ENCODE measurements at regions not wholly inside any gene's neighbourhood (a gene's known extent, or its start where the extent isn't known, plus 50 kb on each side); places are given as distances from the start of the nearest gene placed in this dataset.

DNA sequence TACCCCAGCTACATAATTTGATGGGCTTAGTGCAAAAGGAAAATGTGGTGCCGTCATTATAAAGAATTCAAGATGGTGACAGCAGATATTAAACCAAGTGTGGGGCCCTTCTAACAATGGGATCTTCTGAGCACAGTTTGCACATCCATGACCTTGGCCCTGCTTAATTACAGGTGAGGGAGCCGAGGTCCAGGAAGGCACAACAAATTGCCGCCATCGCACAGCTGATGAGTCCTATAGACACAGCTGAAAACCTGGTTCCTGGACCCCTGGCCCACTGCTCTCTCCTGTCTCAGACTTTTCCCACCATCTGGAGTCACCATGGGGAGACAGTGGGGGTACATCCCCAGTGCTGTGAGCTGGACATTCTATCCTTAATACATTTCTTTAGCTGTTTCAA, 95.8 kb upstream of the MAP4K3 start:
- Mint-ChIP-seq H3K4me3 (no peak overlapping the region), H3K9me3 (no peaks in the 10 kb centered on the region), H3K4me1 (ENCODE audit: low read depth in 2 of 2) (no peaks in the 10 kb centered on the region), H3K27me3 (peaks cover 13 to 27% of the 10 kb centered on the region in 2 donors), H3K36me3 (ENCODE audit: insufficient read depth) (no peaks in the 10 kb centered on the region), H3K27ac (no peak overlapping the region)
- no peak for DNase-seq
- ATAC-seq (replicated peaks), result no peak

DNA sequence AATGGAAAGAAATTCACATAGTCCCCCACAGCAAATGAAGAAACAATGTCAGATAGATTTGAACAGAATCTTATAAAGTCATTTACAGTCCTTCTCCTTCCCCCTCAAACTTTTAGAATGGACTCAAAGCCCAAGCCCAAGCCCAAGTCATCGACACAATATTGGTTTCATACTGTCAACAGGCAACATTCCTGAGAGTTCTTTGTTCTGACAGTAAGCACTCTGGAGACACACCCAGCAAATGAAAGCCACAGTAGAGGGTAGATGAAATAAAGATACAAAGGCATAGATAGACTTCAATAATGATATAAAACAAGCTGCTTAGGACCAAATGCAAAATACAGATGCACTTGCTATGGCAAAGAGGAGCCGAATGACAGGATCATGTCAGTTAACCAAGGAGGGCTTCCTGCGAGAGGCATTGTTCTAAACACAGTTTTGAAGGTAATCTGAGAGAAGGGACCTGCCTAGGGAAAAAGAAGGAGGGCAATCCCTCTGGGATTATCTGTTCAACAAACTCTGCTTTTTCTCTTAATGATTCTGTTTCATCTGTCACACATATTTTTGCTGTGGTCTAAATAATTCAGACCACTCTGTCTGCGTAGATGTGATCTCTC, 97.1 kb upstream of the MAP4K3 start:
- ATAC-seq (replicated peaks) (no peak), DNase-seq (no peak)
- H3K4me1 Mint-ChIP-seq (ENCODE audit: low read depth in 2 of 2), result no peaks in the 10 kb centered on the region
- no peak overlapping the region for H3K4me3 Mint-ChIP-seq
- peaks cover 13 to 27% of the 10 kb centered on the region in 2 donors for H3K27me3 Mint-ChIP-seq
- H3K36me3 Mint-ChIP-seq (ENCODE audit: insufficient read depth), result no peaks in the 10 kb centered on the region
- no peaks in the 10 kb centered on the region for H3K9me3 Mint-ChIP-seq
- H3K27ac Mint-ChIP-seq, result no peak overlapping the region

DNA sequence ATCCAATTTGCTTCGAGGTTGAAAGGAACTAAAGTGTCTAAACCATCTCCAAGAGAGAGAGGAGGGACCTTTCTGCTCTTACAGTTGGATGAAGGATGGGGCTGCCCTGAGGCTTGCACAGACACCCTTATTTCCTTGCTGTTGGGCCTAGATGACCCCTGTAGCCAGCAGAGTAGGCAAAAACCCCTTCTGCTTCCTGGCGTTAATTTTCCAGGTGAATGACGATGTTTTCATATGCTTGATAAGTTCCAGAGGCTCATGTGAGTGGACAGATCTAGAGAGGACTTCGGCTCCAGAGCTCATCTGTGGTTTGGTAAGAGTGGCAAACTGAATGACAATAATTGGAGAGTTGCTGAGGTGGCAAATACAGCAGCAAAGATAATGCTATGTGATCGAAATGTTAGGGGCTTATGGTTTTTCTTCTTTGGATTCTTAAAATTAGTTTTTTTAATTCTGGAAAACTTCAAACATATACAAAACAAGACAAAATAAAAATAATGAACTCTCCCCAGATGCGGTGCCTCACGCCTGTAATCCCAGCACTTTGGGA, 98.6 kb upstream of the MAP4K3 start:
- Mint-ChIP-seq H3K36me3 (ENCODE audit: insufficient read depth) (no peaks in the 10 kb centered on the region), H3K4me3 (no peak overlapping the region), H3K4me1 (ENCODE audit: low read depth in 2 of 2) (no peaks in the 10 kb centered on the region), H3K9me3 (no peaks in the 10 kb centered on the region), H3K27me3 (peaks cover 13 to 27% of the 10 kb centered on the region in 2 donors), H3K27ac (no peak overlapping the region)
- DNase-seq (no peak), ATAC-seq (replicated peaks) (no peak)

DNA sequence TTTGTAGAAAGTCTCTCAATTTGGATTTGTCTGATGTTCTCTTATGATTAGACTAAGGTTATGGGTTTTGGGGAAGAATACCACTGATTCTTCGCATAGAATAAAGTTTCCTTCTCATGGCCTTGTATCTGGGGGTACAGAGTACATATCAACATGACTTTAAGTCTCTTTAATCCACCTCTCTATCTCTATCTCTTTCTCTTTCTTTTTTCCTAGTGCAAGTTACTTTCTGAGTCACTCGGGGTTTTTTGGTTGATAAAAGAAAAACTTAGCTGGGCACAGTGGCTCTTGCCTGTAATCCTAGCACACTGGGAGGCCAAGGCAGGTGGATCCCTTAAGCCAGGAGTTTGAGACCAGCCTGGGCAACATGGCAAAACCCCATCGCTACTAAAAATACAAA, 100.1 kb upstream of the MAP4K3 start:
- Mint-ChIP-seq H3K27me3 (peaks cover 21 to 34% of the 10 kb centered on the region in 2 donors), H3K4me1 (ENCODE audit: low read depth in 2 of 2) (no peaks in the 10 kb centered on the region), H3K4me3 (no peak overlapping the region), H3K36me3 (ENCODE audit: insufficient read depth) (no peaks in the 10 kb centered on the region), H3K27ac (no peak overlapping the region), H3K9me3 (no peaks in the 10 kb centered on the region)
- no peak for DNase-seq
- ATAC-seq (replicated peaks), result no peak

DNA sequence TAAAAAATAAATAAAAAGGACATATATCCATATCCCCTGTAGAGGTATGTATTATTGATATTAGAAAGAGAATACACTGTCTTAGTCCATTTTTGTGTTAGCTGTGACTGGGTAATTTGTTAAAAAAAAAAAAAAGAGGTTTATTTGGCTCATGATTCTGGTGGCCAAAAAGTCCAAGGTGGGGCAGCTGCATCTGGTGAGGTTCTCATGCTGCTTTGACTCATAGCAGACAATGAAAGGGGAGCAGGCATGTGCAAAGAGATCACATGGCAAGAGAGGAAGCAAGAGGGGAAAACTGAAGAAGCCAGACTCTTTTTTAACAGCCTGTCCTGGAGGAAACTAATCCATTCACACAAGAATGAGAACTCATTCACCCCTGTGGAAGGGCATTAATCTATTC, 101.6 kb upstream of the MAP4K3 start:
- no peak for ATAC-seq (replicated peaks)
- DNase-seq, result no peak
- Mint-ChIP-seq H3K27ac (no peak overlapping the region), H3K4me3 (no peak overlapping the region), H3K4me1 (ENCODE audit: low read depth in 2 of 2) (no peaks in the 10 kb centered on the region), H3K36me3 (ENCODE audit: insufficient read depth) (no peaks in the 10 kb centered on the region), H3K9me3 (no peaks in the 10 kb centered on the region), H3K27me3 (peaks cover 23 to 30% of the 10 kb centered on the region in 2 donors)

DNA sequence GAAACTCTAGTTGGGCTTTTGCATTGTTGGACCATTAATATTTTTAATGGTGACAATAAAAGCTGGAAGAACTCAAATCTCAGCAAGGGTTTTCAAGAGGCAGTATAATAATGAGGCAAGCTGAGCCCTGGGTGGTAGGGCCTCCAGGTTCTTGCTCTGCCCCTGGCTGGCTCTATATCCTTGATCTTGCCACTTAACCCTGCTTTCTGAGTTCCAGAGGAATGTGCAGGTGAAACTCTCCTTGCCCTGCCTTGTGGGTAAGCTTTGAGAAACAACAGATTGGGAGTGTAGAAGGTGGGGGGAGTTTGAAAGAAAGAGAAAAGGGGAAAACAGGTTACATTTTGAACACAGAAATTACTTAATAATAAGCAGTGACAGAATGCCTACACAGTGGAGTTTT, 103.3 kb upstream of the MAP4K3 start:
- DNase-seq (no peak), ATAC-seq (replicated peaks) (no peak)
- Mint-ChIP-seq H3K4me3 (no peak overlapping the region), H3K4me1 (ENCODE audit: low read depth in 2 of 2) (no peaks in the 10 kb centered on the region), H3K27ac (no peak overlapping the region), H3K9me3 (no peaks in the 10 kb centered on the region), H3K27me3 (peaks cover 11 to 22% of the 10 kb centered on the region in 2 donors), H3K36me3 (ENCODE audit: insufficient read depth) (no peaks in the 10 kb centered on the region)

DNA sequence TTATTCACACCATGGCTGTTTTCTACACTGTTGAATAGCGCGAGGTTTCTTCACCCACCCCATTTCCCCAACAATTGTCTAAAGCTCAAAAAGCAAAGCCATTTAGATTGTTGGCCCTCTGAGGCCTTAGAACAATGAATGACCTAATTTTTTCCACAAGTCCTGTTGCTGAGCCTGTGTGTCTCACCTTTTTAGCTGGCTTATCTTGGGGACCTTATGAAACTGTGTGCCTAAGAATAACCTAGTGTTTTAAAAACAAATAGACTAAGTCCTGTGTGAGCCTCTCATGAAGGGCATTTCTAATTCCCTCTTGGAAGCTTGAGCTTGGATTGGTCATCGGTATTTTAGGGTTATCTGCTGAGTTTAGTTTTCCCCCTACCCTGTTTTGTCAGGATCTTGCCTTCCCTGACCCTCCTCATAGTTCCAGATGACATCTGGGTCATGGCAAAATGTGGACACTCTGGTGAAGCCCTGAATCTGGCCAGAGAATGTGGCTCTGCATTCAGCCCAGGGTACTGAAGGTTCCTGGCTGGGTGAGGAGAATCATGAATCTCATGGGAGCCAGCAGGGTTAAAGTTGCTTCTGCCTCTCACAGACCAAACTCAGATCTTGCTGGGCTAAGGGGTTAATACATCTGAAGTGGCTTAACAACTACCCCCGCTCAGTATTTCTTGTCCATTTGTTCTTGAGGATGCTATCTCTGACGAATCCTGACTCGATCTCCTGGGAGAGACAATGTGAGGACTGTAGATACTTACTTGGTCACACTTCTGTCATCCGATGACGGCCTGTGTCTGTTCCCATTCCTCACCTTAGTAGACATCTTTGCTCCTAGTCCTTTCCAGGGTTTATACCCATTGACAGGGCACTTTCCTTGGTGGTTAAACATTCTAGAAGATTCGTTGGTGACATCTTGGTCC, 104.2 kb upstream of the MAP4K3 start:
- ATAC-seq (replicated peaks) (no peak), DNase-seq (no peak)
- Mint-ChIP-seq H3K4me3 (no peak overlapping the region), H3K27ac (no peak overlapping the region), H3K4me1 (ENCODE audit: low read depth in 2 of 2) (no peaks in the 10 kb centered on the region), H3K27me3 (peaks cover 11 to 17% of the 10 kb centered on the region in 2 donors), H3K36me3 (ENCODE audit: insufficient read depth) (no peaks in the 10 kb centered on the region), H3K9me3 (no peaks in the 10 kb centered on the region)

DNA sequence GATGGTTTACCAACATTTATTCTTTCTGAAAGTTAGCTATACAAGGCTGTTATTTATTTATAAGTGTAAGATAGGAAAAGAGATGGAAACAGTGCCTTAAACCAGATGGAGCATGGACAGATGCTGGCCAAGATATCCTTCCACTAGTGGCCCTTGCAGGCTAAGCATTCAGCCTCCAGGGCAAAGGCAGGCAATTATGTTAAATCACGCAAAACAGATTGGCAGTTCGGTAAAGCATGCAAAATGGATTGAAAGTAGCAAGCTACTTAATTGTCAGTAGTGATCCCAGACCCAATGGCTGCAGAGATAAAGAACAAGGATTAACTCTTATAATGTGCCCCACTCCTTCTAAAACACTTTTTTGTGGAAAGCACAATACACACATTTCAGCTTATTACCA, 105.4 kb upstream of the MAP4K3 start:
- ATAC-seq (replicated peaks), result no peak
- Mint-ChIP-seq H3K4me1 (ENCODE audit: low read depth in 2 of 2) (no peaks in the 10 kb centered on the region), H3K9me3 (no peaks in the 10 kb centered on the region), H3K4me3 (no peak overlapping the region), H3K36me3 (ENCODE audit: insufficient read depth) (no peaks in the 10 kb centered on the region), H3K27me3 (peaks cover 11 to 17% of the 10 kb centered on the region in 2 donors), H3K27ac (no peak overlapping the region)
- DNase-seq, result no peak

DNA sequence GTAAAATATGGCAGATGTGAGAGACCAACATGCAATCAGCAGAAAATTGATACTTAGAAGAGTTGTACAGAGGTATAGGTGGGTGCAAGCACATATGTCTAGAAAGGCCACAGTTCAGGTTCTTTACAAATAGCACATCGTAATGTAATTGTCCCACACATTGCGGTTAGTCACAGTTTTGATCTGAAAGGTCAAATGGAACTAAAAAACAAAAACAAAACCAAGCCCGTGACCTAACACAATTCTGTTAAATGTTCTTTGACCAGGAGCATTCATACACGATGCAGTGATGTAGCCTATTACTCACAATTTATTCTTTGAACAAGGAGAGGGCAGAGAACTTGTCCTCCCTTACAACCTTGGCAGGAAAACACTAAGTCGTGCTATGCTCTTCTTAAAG, 108.9 kb upstream of the MAP4K3 start:
- peaks cover 17 to 18% of the 10 kb centered on the region in 2 donors for H3K27me3 Mint-ChIP-seq
- no peaks in the 10 kb centered on the region for H3K9me3 Mint-ChIP-seq
- no peaks in the 10 kb centered on the region for H3K36me3 Mint-ChIP-seq (ENCODE audit: insufficient read depth)
- H3K4me3 Mint-ChIP-seq, result no peak overlapping the region
- no peak for DNase-seq
- no peak for ATAC-seq (replicated peaks)
- H3K4me1 Mint-ChIP-seq (ENCODE audit: low read depth in 2 of 2), result no peaks in the 10 kb centered on the region
- H3K27ac Mint-ChIP-seq, result no peak overlapping the region

DNA sequence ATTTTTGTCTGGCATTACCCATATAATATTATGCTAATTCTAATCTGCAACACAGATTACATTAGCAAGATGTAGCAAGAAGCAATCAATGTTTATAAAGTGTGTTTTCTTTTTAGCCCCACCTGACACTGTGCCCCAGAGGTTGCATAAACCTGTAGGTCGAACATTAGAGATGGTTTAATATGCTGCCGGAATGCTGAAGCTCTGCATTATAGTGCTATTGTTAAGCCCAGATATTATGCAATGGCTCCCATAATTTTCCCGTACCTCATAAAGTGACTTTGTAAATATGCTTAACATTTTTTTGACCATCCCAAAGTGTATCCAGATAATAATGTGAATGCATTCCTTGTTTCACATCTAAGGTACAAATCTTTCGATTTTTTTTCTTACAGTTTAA, 109.3 kb upstream of the MAP4K3 start:
- Mint-ChIP-seq H3K4me1 (ENCODE audit: low read depth in 2 of 2) (no peaks in the 10 kb centered on the region), H3K9me3 (no peaks in the 10 kb centered on the region), H3K36me3 (ENCODE audit: insufficient read depth) (no peaks in the 10 kb centered on the region), H3K27ac (no peak overlapping the region), H3K27me3 (peaks cover 17 to 18% of the 10 kb centered on the region in 2 donors), H3K4me3 (no peak overlapping the region)
- ATAC-seq (replicated peaks) (no peak), DNase-seq (no peak)

DNA sequence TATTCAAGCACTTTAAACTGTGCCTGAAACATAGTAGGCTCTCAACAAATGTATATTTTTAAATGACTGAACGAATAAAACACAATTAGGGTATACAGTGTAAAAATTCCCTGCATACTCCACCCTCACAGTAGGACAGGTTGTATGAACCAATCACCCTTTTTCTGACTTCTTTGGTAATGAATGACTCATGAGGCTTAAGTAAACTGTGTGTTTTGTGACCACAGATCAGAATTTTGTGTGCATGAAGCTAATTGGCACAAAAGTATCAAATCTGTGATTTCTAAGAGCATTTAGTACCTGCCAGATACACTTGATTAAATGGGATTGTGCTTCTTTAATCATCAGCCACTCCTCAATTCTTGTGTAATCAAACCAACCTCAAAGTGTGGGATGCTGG, 109.9 kb upstream of the MAP4K3 start:
- ATAC-seq (replicated peaks), result no peak

DNA sequence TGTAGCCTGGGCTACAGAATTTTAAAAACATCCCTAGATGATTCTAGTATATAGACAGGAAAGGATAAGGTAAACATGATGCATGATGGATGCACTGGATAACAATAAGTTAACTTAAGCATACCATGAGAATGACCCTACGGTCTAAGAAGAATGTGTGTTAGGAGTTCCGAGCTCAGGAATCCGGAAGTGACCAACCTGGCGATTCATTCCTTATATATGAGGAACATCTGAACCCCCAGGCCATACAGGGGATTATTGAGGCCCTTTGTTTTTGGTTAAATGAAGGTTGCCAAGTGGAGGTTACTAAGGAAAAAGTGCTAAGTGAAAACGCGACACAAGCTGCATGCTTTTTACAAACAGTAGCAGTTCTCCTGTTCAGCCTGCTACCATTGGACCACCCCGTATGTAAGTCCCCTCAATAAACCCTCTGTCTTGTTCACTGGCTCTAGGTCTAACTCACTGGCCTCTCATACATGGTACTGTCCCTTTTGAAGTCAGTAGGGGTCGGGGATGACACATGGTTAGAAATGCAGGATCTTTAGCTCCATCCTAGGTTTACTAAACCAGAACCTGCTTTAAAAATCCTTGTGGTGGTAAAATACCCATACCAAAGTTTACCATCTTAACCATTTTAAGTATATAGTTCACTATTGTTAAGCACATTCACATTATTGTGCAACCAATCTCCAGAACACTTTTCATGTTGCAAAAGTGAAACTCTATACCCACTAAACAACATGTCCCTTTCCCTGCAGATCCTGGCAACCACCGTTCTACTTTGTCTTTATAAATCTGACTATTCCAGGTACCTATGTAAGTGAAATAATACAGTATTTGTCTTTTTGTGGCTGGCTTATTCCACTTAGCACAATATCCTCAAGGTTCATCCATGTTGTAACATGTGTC, 111.0 kb upstream of the MAP4K3 start:
- H3K9me3 Mint-ChIP-seq, result no peaks in the 10 kb centered on the region
- H3K4me1 Mint-ChIP-seq (ENCODE audit: low read depth in 2 of 2), result no peaks in the 10 kb centered on the region
- no peak overlapping the region for H3K4me3 Mint-ChIP-seq
- H3K36me3 Mint-ChIP-seq (ENCODE audit: insufficient read depth), result no peaks in the 10 kb centered on the region
- H3K27ac Mint-ChIP-seq, result no peak overlapping the region
- ATAC-seq (replicated peaks), result no peak
- no peak for DNase-seq
- peaks cover 7 to 8% of the 10 kb centered on the region in 2 donors for H3K27me3 Mint-ChIP-seq

More for the DNA sequence above, 109.9 kb upstream of the MAP4K3 start:
- no peak overlapping the region for H3K27ac Mint-ChIP-seq
- peaks cover 12 to 13% of the 10 kb centered on the region in 2 donors for H3K27me3 Mint-ChIP-seq
- no peaks in the 10 kb centered on the region for H3K36me3 Mint-ChIP-seq (ENCODE audit: insufficient read depth)
- no peaks in the 10 kb centered on the region for H3K9me3 Mint-ChIP-seq
- no peak for DNase-seq
- H3K4me1 Mint-ChIP-seq (ENCODE audit: low read depth in 2 of 2), result no peaks in the 10 kb centered on the region
- no peak overlapping the region for H3K4me3 Mint-ChIP-seq

DNA sequence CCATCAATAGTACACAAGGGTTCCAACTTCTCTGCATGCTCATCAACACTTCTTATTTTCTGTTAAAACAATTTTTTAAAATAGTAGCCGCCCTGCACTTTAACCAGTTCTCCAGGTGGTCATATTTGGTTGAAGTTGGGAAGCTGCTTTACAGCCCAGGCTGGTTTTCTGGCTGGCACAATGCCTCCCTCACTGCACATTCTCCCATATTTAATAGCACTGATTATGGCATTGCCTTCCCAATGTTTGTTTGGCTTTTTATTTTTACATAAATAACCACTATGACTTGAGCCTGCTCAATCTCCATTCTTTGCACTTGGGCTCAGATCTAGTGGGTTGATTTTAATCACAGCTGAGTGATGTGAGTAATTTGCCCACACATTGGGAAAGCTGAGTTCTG, 111.9 kb upstream of the MAP4K3 start:
- Mint-ChIP-seq H3K4me1 (ENCODE audit: low read depth in 2 of 2) (no peaks in the 10 kb centered on the region), H3K36me3 (ENCODE audit: insufficient read depth) (no peaks in the 10 kb centered on the region), H3K27me3 (peaks cover 6 to 7% of the 10 kb centered on the region in 2 donors), H3K4me3 (no peak overlapping the region), H3K9me3 (no peaks in the 10 kb centered on the region), H3K27ac (no peak overlapping the region)
- DNase-seq (no peak), ATAC-seq (replicated peaks) (no peak)

All from effector memory CD8-positive, alpha-beta T cell (primary cell).